SIG-M5 treated with dmso at 0.1 percent for 504 hours (cell line): ENCODE measurements at regions not wholly inside any gene's neighbourhood (a gene's known extent, or its start where the extent isn't known, plus 50 kb on each side); places are given as distances from the start of the nearest gene placed in this dataset.

ENCODE experiments used
- DNase-seq: peaks from one replicate; lab custom pipeline; 2025; ENCODE audit not compliant: unreplicated experiment; lab: John Stamatoyannopoulos, UW

DNA sequence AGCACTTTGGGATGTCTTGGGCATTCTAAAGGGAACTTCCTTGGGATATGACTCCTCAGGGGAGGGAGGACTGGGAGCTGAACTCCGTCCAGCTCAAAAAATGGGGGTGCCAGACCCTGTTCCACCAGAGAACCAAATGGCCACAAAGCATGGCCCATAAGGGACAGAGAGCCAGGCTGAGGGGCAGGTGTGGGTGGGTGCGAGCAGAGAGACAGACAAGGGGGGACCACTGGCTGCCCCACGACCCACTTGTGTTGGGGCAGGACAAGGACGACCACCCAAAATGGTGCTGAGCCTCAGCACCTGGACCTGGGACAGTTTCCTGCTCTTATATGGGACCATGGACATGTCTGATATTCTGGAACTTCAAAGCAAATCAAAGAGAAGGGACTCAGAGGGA, 148.2 kb upstream of the MLN start:
- DNase-seq = no peak

DNA sequence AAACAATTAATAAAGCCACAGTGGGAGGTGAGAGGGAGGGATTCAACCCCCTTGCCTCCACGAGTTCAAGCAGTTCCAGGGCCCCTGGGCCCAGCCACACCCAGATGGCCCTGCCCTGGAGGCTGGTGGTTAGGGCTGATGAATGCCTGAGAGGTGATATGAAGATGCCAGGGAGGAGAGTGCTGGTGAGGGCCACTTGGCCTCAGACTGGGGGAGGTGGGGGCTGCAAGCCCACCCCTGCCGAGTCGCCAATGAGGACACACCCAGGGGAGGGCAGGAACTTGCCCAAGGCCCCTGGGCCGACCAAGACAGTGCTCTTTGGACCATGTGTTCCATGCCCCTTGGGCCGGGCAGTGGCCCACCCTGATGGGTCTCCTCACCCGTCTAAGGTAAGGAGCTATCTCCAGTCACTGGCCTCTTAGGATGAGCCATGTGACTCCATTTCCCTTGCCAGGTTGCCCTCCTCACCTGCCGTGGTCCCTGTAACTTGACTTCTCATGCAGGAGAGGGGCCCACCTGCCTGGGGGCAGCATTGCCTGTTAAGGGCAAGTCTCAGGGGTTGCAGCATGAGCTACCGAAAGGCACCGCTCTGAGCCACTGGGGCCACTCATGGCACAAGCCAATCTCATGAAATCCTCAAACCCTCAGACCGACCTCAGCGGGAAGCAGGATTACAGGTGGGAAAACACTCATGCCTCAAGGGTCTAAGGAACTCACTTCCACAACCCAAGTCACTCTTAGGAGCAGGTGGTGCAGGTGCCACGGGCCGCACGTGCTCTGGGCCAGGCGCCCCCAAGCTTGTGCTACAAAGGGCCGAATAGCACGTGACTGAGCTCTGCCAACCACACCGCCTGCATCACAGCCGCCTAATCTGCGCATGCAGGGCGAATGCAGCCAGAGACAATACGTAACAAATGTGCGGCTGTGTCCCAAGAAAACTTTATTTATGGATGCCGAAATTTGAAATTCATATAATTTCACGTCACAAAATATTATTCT, 147.4 kb upstream of the MLN start:
- no peak for DNase-seq

GRCh38 chr6:33950472-33950881, 146.7 kb upstream of the MLN start:
- DNase-seq = no peak

DNA sequence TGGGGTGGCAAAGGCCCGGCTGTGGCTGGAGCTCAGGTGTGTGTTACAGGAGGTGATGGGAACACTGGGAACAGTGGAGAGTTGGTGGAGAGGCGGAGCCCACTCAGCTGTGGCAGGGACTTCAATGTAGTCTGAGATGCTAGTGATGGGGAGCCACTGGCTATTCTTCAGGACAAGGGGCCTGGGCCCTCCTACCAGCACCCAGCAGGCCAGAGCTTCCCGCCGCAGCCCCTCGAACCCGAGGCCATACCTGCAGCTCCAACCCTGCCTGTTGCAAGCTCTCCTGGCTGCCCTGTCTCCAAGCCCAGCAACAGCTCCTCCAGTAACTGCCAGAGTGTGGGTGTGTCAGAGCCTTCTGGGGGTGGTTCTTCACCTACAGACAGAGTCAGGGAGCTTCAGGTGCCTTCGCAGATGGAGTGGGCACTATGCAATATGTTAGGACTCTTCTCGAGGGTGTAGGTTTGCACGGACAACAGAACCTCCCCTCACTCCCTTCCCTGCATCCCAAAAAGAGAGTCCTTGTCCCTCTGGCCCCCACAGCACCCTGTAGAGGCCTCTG, 146.2 kb upstream of the MLN start:
- DNase-seq = no peak

DNA sequence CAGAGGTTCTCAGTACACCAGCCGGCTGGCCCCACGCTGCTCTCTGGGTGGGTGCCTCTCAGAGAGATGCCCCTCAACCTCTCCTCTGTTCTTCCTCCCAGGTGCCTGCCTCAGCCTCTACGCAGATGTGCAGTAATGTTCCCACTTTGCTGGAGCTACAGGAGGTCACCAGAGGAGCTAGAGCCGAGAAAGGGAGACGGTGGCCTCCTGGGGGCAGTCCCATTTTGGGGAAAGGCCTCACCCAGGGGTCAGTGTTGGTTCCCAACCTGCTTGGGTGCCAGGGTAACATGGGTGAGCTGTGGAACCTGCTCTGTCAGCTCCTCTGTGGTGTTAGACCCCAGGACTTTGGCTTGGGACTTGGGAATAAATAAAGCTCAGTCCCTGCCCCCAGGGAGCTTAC, 145.3 kb upstream of the MLN start:
- no peak for DNase-seq

DNA sequence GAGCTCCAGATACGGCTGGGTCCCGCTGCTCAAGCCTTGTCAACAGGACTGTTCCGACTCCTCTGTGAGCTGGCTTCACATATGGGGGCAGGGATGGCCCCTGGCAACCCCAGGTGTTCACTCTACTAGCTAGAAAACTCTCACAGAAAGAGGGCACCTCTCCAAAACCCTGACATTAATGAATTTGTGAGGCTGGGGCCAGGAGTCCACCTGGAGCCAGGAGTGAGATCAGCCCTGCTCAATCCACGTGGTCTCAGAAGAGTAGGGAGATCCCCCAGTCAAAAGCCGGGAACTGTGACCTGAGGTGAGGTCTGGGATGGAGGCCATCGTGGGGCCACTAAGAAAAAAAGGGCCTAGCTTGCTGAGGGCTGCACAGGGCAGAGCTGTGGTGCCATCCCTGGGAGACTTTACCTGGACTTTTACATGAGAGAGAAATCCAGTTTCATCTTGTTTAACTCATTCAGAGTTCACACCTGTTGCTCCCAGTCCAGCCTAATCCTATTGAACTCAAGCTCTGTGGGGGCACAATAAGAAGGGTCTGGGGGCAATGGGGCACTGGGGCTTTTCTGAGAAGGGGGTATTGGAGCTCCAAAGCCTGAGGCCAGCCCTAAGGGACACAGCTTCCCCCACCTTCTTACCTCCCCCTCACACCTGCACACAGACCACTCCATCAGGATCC, 144.3 kb upstream of the MLN start:
- no peak for DNase-seq

GRCh38 chr6:33947047-33947446, 143.2 kb upstream of the MLN start:
- DNase-seq = no peak

DNA sequence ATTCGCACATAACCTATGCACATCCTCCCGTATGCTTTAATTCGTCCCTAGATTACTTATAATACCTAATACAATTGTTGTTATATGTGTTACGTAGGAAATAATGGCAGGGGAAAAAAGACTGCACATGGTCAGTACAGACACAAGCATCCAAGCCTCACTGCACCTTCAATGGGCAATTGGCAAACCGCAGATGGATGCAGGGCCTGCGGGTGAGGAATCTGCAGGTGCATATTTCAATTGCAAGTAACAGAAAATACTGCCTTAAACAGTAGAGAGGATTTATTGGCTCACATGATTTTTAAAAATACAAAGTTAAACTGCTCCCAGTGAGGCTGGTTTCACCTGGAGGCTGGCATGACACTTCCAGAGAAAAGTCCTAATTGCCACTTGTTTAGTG, 142.1 kb upstream of the MLN start:
- no peak for DNase-seq

GRCh38 chr6:33944686-33945411, 141.0 kb upstream of the MLN start:
- no peak for DNase-seq

GRCh38 chr6:33936886-33937285, 133.1 kb upstream of the MLN start:
- no peak for DNase-seq

GRCh38 chr6:33935439-33936080, 131.8 kb upstream of the MLN start:
- no peak for DNase-seq

DNA sequence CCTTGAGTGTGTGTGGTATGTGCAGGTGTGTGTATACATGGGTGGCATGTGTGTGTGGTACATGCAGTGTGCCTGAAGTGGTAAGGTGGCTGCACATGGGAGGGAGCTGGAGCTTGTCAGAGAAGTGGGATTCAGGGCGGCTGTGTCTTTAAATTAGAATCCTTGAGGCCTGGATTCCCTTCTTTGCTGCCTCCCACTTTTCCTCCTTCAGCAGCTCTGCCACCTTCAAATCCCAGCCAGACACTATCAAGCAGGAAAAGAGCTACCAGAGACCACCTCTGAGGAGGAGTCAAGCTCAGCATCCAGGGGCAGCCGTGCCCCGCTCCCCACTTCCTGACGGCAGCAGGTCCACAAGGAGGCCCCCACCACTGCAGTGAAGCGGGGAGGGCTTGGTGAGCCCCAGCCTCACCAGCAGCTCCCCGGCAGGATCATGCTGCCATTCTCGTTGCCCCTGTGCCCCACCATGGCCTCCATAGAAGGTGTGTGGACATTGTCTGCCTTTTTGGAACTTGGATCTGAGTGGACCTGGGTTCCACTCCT, 131.0 kb upstream of the MLN start:
- DNase-seq = no peak

- no peak for DNase-seq
These were observed 129.3 kb upstream of the MLN start for GRCh38 chr6:33933101-33933500.

GRCh38 chr6:33931799-33932198, 128.0 kb upstream of the MLN start:
- no peak for DNase-seq

DNA sequence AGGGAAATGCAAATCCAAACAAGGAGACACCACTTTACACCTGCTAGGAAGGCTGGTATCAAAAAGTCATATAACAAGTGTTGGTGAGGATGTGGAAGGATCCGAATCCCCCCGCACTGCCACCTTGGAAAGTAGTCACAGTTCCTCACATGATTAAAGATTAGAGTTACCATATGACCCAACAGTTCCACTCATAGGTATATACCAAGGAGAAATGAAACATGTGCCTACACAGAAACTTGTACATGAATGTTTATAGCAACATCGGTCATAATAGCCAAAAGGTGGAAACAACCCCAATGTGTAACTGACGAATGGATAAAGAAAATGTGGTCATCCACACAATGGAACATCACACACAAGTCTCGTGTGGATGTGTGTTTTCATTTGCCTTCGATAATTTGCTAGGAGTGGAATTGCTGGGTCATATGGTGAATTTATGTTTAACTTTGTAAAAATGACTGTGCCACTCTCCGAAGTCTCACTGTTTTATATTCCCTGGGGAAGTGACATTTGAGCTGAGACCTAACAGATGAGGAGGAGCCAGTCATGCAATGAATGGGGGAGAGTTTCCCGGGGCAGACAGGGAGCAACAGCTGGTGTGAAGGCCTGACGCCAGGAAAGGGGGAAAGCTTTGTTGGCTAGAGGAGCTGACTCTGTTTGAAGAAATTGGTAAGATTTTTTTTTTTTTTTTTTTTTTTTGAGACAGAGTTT, 125.9 kb upstream of the MLN start:
- no peak for DNase-seq

DNA sequence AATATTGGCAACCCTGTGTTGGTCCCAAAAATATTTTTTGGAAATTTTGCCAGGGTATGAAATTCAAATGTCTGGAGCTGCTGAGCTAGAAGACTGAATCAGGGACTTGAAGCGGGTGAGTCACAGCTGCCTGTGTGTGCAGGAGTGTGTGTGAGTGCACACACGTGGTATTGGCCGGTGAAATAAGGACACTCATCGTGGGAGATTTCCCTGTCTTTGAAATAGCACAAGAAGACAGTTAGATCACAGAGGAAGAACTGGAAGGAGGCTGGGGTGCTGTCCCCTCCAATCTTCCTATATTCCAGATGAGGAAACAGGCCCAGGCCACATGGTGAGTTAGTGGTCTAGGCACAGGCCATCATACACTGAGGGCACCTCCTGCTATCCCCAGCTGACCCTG, 123.8 kb upstream of the MLN start:
- DNase-seq = no peak

DNA sequence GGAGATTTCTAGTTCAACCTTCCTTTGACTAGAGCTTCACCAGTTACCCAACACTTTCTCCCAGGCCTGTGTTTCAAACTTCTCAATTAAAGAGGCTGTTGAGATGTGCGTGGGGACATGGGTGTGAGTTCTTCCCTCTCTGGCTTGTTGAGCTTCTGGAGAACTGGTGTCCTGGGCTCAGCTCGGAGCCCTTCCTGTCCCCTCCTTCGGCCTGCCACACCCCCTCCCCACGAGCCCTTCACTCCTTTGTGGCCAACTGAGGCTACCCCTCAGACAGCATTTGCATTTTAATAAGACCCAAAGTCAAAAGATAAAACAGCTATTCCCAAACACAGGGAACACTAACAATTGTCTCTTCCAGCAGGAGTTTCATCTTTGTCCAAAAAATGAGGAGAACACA, 123.3 kb upstream of the MLN start:
- DNase-seq = no peak

GRCh38 chr6:33926451-33926850, 122.6 kb upstream of the MLN start:
- no peak for DNase-seq

DNA sequence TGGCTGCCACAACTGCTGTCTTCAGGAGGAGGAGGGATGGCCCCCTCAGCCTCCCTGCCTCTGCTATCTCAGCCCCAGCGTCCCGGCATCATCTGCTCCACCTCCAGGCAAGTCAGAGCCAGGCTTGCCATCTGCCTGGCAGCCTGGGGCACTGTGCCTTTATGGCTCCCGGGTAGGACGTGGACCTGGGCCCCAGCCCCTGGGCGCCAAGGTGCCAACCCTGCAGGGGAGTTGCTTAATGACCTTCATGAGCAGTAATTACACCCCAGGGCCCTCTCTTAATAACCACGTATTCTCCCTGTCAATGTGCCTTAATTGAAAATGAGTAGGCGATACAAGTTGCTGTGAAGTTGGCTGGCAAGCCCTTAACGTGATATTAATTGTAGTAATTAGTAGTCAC, 122.1 kb upstream of the MLN start:
- DNase-seq = no peak

- DNase-seq = no peak
These were observed 121.4 kb upstream of the MLN start for GRCh38 chr6:33925210-33925609.
